Neural progenitor cell (in vitro differentiated cells): ENCODE measurements at regions not wholly inside any gene's neighbourhood (a gene's known extent, or its start where the extent isn't known, plus 50 kb on each side); places are given as distances from the start of the nearest gene placed in this dataset.

Source experiments
- EZH2phosphoT487 ChIP-seq: fragments of 200-600 bp; sonication (generic); IDR thresholded peaks from 2 replicates; pipeline ENCODE4 v1.6.1; 2017; ENCODE audit warnings: antibody characterized with exemption
- TF ChIP-seq, protein P1 (sequence below): fragments of 200-600 bp; sonication (generic); IDR thresholded peaks from 2 replicates; pipeline ENCODE4 v1.5.1; 2017; ENCODE audit warnings: antibody characterized with exemption, mild to moderate bottlenecking

DNA sequence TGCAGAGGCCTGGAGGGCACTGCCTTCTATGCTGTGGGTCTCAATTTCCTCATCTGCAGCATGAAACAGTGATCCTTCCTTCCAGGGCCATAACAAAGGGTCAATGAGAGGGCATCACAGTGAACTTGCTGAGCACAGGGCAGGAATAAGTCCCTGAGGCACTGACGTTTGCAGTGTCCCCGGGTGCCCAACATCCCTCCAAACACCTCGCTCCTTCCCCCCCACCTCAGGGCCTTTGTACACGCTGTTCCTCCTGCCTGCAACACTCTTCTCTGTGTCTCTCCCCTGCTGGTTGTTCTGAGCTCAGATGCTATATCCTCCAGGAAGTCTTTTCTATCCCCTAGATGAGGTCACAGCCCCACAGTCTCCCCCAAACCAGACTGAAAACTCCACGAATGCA lies 59.7 kb upstream of the TCF20 start:
- TF ChIP-seq, protein P1, sequence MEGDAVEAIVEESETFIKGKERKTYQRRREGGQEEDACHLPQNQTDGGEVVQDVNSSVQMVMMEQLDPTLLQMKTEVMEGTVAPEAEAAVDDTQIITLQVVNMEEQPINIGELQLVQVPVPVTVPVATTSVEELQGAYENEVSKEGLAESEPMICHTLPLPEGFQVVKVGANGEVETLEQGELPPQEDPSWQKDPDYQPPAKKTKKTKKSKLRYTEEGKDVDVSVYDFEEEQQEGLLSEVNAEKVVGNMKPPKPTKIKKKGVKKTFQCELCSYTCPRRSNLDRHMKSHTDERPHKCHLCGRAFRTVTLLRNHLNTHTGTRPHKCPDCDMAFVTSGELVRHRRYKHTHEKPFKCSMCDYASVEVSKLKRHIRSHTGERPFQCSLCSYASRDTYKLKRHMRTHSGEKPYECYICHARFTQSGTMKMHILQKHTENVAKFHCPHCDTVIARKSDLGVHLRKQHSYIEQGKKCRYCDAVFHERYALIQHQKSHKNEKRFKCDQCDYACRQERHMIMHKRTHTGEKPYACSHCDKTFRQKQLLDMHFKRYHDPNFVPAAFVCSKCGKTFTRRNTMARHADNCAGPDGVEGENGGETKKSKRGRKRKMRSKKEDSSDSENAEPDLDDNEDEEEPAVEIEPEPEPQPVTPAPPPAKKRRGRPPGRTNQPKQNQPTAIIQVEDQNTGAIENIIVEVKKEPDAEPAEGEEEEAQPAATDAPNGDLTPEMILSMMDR, result no peak
- TF ChIP-seq EZH2phosphoT487, result no peak
